ENCODE measurements at regions not wholly inside any gene's neighbourhood (a gene's known extent, or its start where the extent isn't known, plus 50 kb on each side); places are given as distances from the start of the nearest gene placed in this dataset.

DNA sequence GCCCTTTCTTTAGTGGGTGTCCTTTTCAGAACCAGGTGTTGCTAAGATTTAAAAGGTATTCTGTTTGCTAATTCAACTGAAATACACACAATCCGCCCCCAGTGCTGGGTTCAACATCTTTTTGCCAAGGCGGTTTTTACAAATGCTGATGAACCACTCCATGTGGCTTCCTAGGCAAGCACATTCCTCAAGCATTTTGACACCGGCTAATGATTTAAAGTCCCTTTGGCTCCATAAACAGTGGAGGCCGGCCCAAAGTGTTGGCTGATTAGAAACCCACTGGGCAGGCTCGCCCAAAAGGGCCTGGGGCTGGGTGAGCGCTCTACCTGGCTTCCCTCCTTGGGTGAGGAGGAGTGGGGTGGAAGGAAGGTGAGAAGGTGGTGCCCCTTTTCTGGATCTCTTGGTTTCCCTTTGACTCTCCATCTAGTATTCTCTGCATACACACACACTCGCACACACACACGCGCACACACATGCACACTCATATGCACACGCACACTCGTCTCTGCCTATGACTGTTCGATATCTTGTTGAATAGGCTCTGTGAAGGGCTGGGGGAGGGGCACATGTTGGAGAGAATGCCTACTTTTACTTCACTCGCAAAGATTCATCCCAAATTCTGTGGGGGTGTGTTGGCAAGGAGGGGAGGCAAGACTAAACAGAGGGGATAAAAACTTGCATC is 66.7 kb upstream of the ARMC2 start:
- peak; percentile 43 for DNase-seq
- Histone ChIP-seq H3F3A (ENCODE audit: insufficient read depth) (peaks cover 34% of the 10 kb centered on the region), H3K36me3 (ENCODE audit: low read depth) (no peaks in the 10 kb centered on the region), H3K9me2 (ENCODE audit: insufficient read depth) (no peaks in the 10 kb centered on the region), H4K20me1 (ENCODE audit: insufficient read depth) (no peaks in the 10 kb centered on the region), H3K4me2 (ENCODE audit: unreplicated experiment) (peak overlapping the region; percentile 90), H3K27ac (peak overlapping the region; percentile 48), H3K9me3 (ENCODE audit: low read depth) (no peaks in the 10 kb centered on the region), H3K79me2 (ENCODE audit: insufficient read depth) (no peaks in the 10 kb centered on the region), H3K27me3 (replicated peaks; ENCODE audit: insufficient read depth) (no peaks in the 10 kb centered on the region), H2AFZ (peak overlapping the region; percentile 80), H3K9ac (peak overlapping the region; percentile 61), H3K4me3 (peak overlapping the region; percentile 73), H3K4me1 (ENCODE audit: insufficient read depth) (peaks cover 33% of the 10 kb centered on the region)
- TF ChIP-seq EZH2 (IDR thresholded peaks at IDR 0.05; ENCODE audit: insufficient read depth, poor library complexity, severe bottlenecking) (no peak), EZH2phosphoT487 (IDR thresholded peaks at IDR 0.05; ENCODE audit: insufficient read depth, low read depth) (no peak)
- in situ Hi-C loops (cut with MboI) = no loop called here
- WGBS, 2 experiments (ENCODE audit: low coverage in 1 of 2, low lambda C conversion rate in 2 of 2, missing lambda C conversion rate in 2 of 2) = 53 to 58% methylated on average over 12 to 13 of the region's 13 CpGs

DNA sequence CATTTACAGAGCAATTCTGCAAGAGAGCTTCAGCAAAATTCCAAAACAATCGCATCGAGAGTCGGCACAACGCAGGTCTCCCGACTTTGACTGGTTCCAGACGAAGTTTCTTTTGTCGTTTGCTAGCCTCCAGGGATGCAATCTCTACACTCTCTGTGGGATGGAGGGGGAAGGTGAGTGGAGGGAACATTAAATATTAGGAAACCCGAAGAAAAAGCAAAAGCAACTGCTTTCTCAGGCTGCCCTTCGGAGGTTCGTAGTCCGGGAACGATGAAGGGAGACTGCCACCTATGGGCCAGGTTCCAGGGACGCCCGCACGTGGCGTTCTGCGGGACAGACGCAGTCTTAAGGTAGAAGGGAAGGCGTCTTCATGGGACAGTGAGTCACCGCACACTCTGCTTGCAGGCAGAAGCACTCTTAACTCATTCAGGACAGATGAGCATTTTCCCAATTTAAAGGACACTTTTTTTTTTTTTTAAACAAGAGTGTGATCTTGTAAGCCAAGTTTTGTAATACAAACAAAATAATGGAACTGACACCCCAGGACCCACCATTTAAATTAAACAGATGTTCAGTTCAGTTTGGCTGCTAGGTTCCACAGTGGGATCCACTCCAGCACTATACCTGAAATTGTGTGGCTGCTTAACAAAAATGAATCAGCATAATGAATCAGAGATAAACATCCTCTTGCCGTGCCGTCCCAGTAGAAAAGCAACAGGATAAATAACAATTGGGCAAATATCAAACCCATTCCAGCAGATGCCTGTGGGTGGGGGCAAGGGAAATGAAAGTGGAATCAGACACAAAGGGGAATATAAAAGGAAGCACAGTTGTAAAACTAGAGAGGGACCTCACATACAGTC is 65.8 kb upstream of the ARMC2 start:
- H3K79me2 ChIP-seq (ENCODE audit: insufficient read depth) = no peaks in the 10 kb centered on the region
- peaks cover 29% of the 10 kb centered on the region for H3F3A ChIP-seq (ENCODE audit: insufficient read depth)
- no peaks in the 10 kb centered on the region for H3K9me2 ChIP-seq (ENCODE audit: insufficient read depth)
- H3K36me3 ChIP-seq (ENCODE audit: low read depth) = no peaks in the 10 kb centered on the region
- H4K20me1 ChIP-seq (ENCODE audit: insufficient read depth) = no peaks in the 10 kb centered on the region
- peak overlapping the region; percentile 80 for H2AFZ ChIP-seq
- peak overlapping the region; percentile 90 for H3K4me2 ChIP-seq (ENCODE audit: unreplicated experiment)
- peaks cover 33% of the 10 kb centered on the region for H3K4me1 ChIP-seq (ENCODE audit: insufficient read depth)
- H3K9ac ChIP-seq = peak overlapping the region; percentile 61
- H3K4me3 ChIP-seq = peak overlapping the region; percentile 73
- DNase-seq = peak; percentile 89
- peak overlapping the region; percentile 48 for H3K27ac ChIP-seq
- 1% methylated on average over 22 of the region's 22 CpGs for WGBS, 2 experiments (ENCODE audit: low coverage in 1 of 2, low lambda C conversion rate in 2 of 2, missing lambda C conversion rate in 2 of 2)
- TF ChIP-seq EZH2 (IDR thresholded peaks at IDR 0.05; ENCODE audit: insufficient read depth, poor library complexity, severe bottlenecking) (no peak), EZH2phosphoT487 (IDR thresholded peaks at IDR 0.05; ENCODE audit: insufficient read depth, low read depth) (no peak)
- in situ Hi-C loops (cut with MboI) = no loop called here
- H3K9me3 ChIP-seq (ENCODE audit: low read depth) = no peaks in the 10 kb centered on the region
- no peaks in the 10 kb centered on the region for H3K27me3 ChIP-seq (replicated peaks; ENCODE audit: insufficient read depth)

DNA sequence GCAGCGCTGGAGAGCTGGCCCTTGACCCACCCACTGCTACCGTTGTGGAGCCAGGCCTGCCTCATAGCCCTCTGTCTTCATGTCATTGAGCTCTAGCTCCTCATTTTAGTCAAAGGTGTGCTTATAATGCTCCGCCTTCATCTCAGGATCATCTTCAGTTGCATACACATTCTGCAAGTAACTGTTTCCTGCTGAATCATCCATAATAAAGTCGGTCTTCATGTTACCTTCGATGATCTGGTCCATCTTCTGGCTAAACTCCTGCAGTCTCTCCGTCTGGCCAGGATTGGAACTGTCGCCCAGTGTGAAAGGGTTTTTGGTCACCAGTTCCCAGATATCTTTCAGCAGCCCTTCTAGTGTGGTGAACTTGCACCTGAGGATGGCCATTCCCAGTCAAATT is 62.6 kb upstream of the ARMC2 start:
- in situ Hi-C loops (cut with MboI) = no loop called here
- Histone ChIP-seq H3K9me3 (ENCODE audit: low read depth) (no peaks in the 10 kb centered on the region), H3K4me2 (ENCODE audit: unreplicated experiment) (no peak overlapping the region), H3K27ac (no peak overlapping the region), H3K79me2 (ENCODE audit: insufficient read depth) (no peaks in the 10 kb centered on the region), H3K4me1 (ENCODE audit: insufficient read depth) (peaks cover 17% of the 10 kb centered on the region), H3K27me3 (replicated peaks; ENCODE audit: insufficient read depth) (no peaks in the 10 kb centered on the region), H3K9me2 (ENCODE audit: insufficient read depth) (no peaks in the 10 kb centered on the region), H3K9ac (no peak overlapping the region), H3F3A (ENCODE audit: insufficient read depth) (peaks cover 14% of the 10 kb centered on the region; the same call in 1 of the 2 replicates), H3K4me3 (no peak overlapping the region), H2AFZ (no peak overlapping the region), H4K20me1 (ENCODE audit: insufficient read depth) (no peaks in the 10 kb centered on the region), H3K36me3 (ENCODE audit: low read depth) (no peaks in the 10 kb centered on the region)
- no peak for DNase-seq
- TF ChIP-seq EZH2phosphoT487 (IDR thresholded peaks at IDR 0.05; ENCODE audit: insufficient read depth, low read depth) (no peak), EZH2 (IDR thresholded peaks at IDR 0.05; ENCODE audit: insufficient read depth, poor library complexity, severe bottlenecking) (no peak)
- 97 to 98% methylated on average over 7 of the region's 7 CpGs for WGBS, 2 experiments (ENCODE audit: low coverage in 1 of 2, low lambda C conversion rate in 2 of 2, missing lambda C conversion rate in 2 of 2)

DNA sequence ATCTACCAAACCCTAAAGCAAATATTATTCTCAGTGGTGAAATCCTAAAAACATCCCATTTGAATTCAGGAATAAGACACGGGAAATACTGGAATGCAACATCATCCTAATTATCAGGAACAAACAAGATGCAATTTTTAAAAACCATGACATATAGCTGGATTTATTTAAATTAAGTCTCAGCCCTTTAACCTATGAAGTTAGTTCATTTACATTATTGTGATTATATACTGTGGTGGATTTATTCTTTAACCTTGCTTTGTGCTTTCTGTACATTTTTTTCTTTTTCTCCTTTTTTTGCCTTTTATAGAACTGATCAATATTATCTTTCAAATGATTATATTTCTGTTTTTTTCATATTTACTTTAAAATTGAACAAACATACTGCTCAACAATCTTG is 59.8 kb upstream of the ARMC2 start:
- Histone ChIP-seq H4K20me1 (ENCODE audit: insufficient read depth) (no peaks in the 10 kb centered on the region), H3K9ac (no peak overlapping the region), H3K79me2 (ENCODE audit: insufficient read depth) (no peaks in the 10 kb centered on the region), H2AFZ (no peak overlapping the region), H3K4me3 (no peak overlapping the region), H3K9me2 (ENCODE audit: insufficient read depth) (no peaks in the 10 kb centered on the region), H3K27ac (no peak overlapping the region), H3K27me3 (replicated peaks; ENCODE audit: insufficient read depth) (no peaks in the 10 kb centered on the region), H3K4me2 (ENCODE audit: unreplicated experiment) (no peak overlapping the region), H3F3A (ENCODE audit: insufficient read depth) (0 out of 2 replicates have a peak, but pooled peaks cover 1% of the 10 kb centered on the region), H3K9me3 (ENCODE audit: low read depth) (no peaks in the 10 kb centered on the region), H3K36me3 (ENCODE audit: low read depth) (no peaks in the 10 kb centered on the region), H3K4me1 (ENCODE audit: insufficient read depth) (0 out of 2 replicates have a peak, but pooled peaks cover under 1% of the 10 kb centered on the region)
- in situ Hi-C loops (cut with MboI) = no loop called here
- no peak for DNase-seq
- TF ChIP-seq EZH2phosphoT487 (IDR thresholded peaks at IDR 0.05; ENCODE audit: insufficient read depth, low read depth) = no peak
- no peak for TF ChIP-seq EZH2 (IDR thresholded peaks at IDR 0.05; ENCODE audit: insufficient read depth, poor library complexity, severe bottlenecking)
- 85 to 94% methylated on average over 1 of the region's 1 CpG for WGBS, 2 experiments (ENCODE audit: low coverage in 1 of 2, low lambda C conversion rate in 2 of 2, missing lambda C conversion rate in 2 of 2)
